ENCODE measurements at regions not wholly inside any gene's neighbourhood (a gene's known extent, or its start where the extent isn't known, plus 50 kb on each side); places are given as distances from the start of the nearest gene placed in this dataset.

DNA sequence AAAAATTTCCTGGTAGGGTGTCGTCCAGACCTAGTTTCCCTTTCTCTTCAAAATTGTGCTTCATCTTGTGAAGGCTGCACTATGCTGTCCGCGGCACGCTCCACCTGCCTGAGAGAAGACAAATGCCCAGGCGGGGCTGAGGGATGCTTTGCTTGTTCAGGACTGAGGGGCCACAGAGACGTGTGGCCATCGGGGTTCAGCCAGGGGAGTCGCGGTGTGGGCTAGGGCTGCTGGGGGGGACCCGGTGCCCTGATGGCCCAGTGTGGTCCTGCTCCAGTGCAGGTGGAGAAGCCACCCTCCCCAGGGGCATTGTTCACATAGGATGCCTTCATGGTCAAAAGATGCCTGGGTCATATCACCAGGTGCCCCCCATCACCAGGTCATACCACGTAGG is 107.8 kb upstream of the SHH start:
- TF ChIP-seq EZH2 (IDR thresholded peaks at IDR 0.05; ENCODE audit: low read depth, unreplicated experiment) (no peak), CREB1 (CRISPR knock-in tag; IDR thresholded peaks at IDR 0.05; ENCODE audit: low read depth) (no peak), JUNB (IDR thresholded peaks at IDR 0.05; ENCODE audit: unreplicated experiment) (no peak)
- TF ChIP-seq, protein P1, sequence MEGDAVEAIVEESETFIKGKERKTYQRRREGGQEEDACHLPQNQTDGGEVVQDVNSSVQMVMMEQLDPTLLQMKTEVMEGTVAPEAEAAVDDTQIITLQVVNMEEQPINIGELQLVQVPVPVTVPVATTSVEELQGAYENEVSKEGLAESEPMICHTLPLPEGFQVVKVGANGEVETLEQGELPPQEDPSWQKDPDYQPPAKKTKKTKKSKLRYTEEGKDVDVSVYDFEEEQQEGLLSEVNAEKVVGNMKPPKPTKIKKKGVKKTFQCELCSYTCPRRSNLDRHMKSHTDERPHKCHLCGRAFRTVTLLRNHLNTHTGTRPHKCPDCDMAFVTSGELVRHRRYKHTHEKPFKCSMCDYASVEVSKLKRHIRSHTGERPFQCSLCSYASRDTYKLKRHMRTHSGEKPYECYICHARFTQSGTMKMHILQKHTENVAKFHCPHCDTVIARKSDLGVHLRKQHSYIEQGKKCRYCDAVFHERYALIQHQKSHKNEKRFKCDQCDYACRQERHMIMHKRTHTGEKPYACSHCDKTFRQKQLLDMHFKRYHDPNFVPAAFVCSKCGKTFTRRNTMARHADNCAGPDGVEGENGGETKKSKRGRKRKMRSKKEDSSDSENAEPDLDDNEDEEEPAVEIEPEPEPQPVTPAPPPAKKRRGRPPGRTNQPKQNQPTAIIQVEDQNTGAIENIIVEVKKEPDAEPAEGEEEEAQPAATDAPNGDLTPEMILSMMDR (conservative IDR thresholded peaks at IDR 0.05; ENCODE audit: low read depth in 2 of 2), result no peak
- TF ChIP-seq, protein P2, sequence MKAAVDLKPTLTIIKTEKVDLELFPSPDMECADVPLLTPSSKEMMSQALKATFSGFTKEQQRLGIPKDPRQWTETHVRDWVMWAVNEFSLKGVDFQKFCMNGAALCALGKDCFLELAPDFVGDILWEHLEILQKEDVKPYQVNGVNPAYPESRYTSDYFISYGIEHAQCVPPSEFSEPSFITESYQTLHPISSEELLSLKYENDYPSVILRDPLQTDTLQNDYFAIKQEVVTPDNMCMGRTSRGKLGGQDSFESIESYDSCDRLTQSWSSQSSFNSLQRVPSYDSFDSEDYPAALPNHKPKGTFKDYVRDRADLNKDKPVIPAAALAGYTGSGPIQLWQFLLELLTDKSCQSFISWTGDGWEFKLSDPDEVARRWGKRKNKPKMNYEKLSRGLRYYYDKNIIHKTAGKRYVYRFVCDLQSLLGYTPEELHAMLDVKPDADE (IDR thresholded peaks at IDR 0.05), result no peak

Measured in GM23338 (cell line).